ENCODE measurements at regions not wholly inside any gene's neighbourhood (a gene's known extent, or its start where the extent isn't known, plus 50 kb on each side); places are given as distances from the start of the nearest gene placed in this dataset.
"Not testable (repeated sequence)": the region's sequence is repeated elsewhere in the genome, so short reads cannot be mapped to it uniquely, and the experiment has no call there.

DNA sequence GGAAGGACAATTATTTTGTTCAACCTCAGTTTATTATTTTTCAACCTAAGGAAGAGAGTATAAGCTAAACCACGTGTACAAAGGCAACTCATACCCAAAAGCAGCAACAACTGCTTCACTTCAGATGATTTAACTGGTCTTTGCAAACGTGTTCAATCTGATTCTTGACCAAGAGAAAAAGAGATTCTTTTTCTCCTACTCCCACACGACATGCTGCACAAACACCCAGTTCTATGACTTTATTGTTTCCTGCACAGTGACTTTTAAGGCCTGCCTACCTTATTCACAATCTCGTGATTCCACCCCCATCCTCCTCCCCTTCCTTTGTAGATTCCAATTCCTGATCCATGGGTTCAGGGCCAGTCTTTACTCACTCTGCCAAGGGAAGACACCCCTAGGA, 1394.8 kb upstream of the ZEB2 start:
- no peak for DNase-seq (ENCODE audit: low spot score)

DNA sequence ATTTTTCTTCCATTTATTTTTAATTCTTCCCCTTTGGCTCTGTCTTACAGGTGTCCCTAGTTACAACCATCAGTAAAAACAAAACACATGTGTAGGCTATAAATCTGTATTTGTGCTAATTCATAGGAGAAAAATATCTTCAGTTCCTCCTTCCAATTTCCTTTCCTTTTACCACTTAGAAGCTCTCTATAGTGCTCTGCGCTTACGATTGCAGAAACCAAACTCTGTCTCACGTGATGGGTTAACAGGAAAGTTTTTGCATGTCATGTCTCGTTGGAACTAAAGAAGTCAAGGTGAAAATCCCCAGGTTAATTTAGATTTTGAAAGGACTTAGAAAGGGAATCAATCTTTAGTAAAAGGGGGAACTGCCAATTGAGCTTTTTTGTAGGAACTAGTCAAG, 1390.5 kb upstream of the ZEB2 start:
- DNase-seq (ENCODE audit: low spot score) = no peak

DNA sequence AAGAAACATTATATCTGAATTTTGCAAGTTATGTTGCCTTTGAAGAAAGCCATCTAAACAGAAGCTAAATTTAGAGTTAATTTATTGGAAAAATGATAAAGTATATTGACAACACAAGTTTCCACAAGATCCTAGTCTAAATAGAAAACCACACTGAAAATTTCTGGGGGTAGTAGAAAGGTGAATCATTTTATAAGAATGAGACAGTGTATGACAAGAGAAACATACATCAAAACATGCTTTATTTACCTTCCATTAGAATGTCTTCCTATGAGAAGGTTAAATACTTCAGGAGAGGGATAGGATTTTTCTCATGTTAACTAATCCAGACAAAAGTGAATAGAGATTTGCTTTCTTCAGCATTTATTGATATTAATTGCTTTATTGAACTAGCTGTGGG, 1389.8 kb upstream of the ZEB2 start:
- DNase-seq (ENCODE audit: low spot score) = no peak

DNA sequence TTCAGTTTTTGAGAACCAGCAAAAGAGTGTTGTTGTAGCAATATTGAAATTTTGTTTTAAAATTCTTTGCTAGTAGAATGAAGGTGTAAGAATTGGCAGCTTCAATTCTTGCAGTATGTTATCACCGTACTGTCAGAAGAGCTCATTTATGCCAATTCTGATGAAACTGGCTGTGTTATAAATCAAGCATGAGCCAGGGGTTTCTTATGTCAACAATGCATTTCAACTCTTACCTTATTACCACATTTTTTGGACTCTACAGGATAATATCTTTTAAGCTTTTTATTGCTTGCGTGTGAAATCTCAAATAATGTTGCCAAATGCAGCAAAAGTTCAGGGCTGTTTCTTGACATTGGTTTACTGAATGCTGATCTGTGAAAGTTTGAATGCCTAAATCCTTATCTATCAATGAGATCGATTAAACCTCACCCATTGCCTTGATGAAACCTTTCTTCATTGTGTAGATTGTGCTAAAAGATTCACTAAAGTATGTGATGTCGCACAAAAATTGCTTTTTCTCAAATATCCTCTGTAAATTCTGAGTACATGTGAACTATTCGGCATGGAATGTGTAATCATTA, 1389.3 kb upstream of the ZEB2 start:
- no peak for DNase-seq (ENCODE audit: low spot score)

DNA sequence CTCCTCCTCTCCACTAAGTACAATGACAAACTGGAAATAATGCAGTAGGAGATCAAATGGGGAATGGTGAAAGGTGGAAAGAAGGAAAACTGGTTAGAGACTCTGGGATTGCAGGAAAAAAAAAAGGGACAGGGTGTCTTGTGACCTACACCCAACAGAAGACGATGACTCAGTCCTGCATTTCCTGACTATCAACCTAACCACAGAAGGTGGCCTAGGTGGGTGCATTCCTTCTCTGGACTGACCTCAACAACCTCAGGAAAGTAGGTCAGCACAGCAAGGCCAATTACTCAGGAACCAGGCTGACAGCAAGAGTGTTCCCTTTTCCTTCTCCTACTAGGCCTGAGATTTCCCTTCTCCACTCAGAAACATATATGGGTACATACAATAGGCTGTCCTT, 1386.4 kb upstream of the ZEB2 start:
- DNase-seq (ENCODE audit: low spot score) = no peak

DNA sequence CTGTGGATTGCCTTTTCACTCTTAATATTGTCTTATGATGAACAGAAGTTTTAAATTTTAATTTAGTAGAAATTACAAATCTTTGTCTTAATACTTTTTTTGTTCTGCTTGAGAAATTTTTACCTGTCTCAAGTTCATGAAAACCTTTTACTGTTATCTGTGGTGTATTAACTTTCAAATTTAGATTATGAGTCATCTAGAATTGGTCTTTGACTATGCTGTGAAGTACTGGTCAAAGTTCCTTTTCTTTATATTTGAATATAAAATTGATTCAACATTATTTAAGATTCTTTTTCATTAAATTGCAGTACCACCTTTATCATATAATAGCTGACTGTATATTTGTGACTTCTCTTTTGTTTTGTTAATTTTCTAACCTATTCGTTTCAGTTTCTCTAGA, 1385.5 kb upstream of the ZEB2 start:
- no peak for DNase-seq (ENCODE audit: low spot score)

DNA sequence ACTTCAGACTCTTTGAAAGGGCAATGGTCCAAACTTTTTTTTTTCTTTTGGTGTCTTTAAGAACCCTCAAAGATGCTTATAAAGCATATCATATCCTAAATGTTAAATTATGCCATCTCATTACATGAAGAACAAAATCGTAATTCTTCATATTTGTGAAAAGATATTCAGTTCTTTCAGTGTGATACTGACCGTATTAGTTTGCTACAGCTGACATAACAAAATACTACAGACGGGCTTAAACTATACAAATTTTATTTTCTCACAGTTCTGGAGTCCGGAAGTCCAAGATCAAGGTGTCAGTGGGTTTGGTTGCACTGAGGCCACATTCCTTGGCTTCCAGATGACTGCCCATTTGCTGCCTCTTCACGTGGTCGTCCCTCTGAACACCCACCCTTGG, 1377.2 kb upstream of the ZEB2 start:
- DNase-seq (ENCODE audit: low spot score) = no peak

DNA sequence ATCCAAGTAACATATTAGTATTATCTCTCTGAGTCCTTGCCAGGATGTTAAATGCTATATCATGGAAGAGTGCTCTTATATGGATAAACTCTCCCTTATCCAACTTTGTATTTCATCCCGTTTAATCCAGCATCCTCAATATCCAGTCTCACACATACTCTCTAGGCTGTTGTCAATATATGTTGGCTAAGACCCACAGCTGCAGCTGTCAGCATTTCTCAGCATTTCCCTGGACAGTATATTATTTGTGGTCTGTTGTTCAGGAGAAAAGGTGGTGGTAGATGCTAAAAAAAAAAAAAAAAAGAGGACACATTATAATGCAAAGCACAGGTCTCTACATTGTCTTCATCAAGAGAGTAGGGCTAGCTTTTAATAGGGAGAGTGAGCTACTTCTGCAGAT, 1368.0 kb upstream of the ZEB2 start:
- DNase-seq (ENCODE audit: low spot score) = no peak

DNA sequence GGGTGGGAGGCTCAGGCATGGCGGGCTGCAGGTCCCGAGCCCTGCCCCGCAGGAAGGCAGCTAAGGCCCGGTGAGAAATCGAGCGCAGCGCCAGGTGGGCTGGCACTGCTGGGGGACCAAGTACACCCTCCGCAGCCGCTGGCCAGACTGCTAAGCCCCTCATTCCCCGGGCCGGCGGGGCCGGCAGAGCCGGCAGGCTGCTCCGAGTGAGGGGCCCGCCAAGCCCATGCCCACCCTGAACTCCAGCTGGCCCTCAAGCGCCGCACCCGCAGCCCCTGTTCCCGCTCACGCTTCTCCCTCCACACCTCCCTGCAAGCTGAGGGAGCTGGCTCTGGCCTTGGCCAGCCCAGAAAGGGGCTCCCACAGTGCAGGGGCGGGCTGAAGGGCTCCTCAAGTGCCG, 1361.1 kb upstream of the ZEB2 start:
- not testable (repeated sequence) for DNase-seq (ENCODE audit: low spot score)

DNA sequence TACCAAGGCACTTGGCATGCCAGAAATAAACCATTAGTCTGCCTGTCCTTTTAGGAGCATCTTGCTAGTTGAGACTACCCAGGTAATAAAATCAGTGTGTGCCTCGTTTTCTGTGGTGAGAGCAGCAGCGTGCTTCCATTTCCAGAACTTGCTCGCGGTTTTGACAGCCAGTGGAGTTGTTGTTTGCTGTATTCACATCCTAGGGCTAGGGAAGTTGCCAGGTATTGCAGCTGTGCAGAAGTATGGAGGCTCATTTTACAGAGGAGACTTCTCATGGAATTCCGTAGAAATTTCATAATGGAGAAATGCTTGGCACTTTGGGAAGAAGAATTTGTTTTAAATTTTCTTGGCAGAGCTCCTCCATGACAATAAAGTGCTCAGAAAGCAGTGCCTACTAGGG, 1355.1 kb upstream of the ZEB2 start:
- no peak for DNase-seq (ENCODE audit: low spot score)

DNA sequence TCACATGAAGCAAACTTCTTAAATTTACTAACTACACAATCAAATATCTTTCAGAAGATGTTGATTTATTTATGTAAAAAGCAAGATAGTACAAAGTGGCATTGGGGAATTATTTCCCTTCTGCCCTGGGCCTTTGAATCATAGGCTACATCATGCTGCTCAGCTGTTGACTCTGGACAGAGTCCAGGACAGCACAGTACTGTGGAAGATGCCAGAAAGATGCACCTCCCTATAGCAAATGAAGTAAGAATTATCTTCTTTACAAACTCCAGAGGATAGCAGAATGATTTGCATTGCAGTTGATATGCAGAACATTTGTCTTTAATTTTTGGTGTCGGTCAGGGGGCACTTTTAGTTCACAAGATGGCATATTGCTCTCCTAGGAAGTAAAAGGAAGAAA, 1354.5 kb upstream of the ZEB2 start:
- peak; percentile 27 for DNase-seq (ENCODE audit: low spot score)

DNA sequence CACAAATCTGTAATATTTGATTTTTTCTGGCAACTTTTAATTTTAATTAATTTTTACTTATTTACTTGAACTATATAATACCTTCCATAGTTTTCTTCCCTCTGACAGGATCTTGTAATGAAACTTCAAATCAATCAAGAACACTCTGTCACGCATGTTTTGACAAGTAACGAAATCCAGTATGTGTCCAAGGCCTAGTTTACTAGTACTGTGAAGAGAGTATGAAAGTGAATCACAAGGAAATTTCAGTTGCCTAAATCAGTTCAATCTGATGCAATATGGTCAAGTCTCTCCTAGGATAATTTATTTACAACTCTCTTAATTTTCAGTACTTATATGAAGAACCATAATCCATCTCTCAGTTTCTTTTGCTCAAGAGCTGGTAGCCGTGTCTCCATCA, 1344.6 kb upstream of the ZEB2 start:
- no peak for DNase-seq (ENCODE audit: low spot score)

DNA sequence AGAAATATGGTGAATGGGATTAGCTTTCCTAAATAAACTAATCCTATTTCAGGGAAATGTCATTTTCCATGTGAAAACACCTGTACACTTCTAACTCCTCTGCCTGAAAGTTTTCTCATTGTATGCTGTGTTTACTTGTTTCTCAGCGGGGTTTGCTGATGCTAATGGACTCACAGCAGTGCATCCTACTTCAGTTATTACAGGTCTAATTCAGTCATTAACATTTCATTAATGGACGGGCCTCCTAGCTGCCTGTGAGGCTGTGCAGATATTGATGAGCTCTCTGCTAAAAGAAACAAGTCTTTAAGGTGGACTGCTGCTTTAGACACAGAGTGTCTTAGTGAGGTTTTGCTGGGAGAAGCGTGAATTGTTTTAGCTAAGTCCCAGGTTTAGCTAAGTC, 1342.0 kb upstream of the ZEB2 start:
- no peak for DNase-seq (ENCODE audit: low spot score)

DNA sequence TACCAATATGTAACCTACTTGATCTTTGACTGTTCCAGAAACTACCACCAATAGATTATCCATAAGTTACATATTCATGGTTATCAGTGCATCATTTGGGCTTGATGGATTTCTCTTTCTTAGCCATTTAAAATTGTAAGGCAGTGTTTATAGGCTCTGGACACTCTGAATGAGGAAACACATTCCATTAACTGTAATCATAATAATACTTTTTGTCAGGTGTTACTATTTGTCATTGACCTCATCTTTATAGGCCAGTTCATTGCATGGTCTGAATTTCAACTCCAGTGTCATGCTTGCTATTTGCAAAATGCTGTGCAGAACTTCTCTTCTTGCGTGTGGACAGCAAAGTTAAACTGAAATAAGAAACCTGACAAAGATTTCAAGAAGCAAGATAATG, 1340.2 kb upstream of the ZEB2 start:
- DNase-seq (ENCODE audit: low spot score) = no peak

DNA sequence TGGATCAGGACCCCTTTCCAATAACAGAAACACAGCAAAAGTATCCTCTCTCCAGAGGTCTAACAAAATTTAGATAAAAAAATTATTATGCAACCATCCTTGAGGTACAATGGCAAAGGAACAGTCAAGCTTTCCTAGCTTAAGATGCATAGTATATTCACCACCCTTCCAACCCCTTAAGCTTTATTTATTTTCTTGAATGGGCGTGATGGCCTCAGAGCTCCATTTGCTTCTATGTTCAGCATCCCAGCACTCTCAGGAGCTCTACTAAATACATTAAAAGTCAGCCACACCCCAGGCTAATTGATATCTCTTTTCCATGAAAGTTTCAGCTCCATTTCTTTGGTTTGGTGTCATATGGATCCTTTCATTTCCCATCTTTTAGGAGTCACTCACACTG, 1335.2 kb upstream of the ZEB2 start:
- no peak for DNase-seq (ENCODE audit: low spot score)

DNA sequence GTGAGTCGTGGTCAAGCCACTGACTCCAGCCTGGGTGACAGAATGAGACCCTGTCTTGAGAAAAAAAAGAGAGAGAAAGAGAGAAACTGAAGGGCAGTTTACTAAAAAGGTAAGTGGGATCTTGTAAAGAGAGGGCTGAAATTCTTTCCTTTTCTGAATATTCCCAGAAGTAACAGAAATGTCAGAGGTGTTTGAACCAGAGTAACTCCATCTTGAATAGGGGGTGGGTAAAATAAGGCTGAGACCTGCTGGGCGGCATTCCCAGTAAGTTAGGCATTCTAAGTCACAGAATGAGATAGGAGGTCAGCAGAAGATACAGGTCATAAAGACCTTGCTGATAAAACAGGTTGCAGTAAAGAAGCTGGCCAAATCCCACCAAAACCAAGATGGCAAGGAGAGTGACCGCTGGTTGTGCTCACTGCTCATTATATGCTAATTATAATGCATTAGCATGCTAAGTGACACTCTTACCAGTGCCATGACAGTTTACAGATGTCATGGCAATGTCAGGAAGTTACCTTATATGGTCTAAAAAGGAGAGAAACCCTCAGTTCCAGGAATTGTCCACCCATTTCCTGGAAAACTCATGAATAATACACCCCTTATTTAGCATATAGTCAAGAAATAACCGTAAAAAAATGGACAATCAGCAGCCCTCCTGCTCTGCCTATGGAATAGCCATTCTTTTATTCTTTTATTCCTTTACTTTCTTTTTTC, 1334.3 kb upstream of the ZEB2 start:
- no peak for DNase-seq (ENCODE audit: low spot score)

DNA sequence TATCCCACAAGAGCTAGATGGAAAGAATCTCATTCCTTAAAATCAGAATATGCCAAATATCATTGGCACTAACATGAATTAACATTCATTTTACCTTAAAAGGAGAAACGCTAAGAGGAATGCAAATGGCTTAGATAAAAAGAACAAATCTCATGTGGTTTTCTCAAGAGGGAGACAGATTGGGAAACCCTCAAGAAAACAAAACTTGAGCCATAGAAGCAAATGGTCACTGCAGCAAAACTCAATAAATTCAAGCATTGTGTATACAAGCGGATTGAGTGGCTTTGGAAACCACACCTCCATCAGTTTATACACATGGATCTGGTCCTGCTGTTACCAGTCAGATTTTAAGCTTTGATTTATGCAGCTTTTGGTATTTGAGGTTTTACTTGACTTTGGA, 1331.8 kb upstream of the ZEB2 start:
- no peak for DNase-seq (ENCODE audit: low spot score)

DNA sequence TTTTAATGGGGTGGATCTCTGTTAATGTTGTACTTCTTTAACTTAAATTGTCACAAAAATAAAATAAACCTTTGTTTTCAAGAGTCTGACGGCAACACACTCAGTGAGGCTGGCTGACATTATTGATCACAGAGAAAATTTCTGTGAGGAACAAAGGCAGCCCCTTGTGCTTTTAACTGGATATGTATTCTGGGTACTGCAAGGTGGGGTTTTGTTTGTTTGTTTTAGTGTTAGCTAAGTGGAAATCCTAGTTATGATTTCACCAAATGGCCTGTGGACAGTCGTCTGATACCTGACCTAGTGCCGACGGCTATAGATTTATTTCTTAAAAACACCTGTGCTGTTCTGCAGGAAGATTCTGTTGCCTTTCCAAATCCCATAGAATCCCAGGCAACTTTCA, 1329.5 kb upstream of the ZEB2 start:
- no peak for DNase-seq (ENCODE audit: low spot score)

DNA sequence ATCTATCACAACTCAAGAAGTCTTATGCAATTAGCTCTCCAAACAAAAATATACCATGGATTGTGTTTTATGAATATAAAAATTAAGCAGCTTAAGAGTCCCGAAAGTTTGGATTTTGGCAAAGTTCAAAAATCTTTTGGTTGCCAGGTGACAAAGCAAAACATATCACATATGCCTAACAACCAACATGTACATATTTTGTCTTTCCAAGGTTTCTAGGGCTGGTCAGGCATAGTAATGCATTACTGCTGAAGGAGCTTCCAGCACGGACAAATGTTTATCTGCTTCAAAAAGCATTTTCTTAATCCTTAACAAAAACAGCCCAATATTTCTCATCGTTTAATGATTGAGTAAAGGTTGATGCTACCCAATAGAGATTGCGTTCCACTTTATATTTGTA, 1327.1 kb upstream of the ZEB2 start:
- DNase-seq (ENCODE audit: low spot score) = no peak

DNA sequence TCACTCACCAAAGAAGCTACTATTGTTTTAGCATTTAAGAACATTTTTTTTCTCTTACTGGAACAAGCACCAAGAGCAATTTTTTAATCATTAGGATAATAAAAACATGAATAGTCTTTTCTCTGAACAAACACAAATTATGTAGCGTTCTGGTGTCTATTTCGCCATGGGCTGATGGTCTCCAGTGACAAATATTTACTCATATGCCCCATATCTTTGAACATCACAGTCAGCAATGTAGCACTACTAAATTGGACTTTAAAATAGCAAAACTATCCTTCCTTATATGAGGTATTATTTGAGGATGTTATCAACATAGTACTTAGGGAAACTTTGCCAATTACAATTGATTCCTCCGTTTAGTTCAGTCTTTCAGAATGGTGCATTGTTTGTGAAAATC, 1326.0 kb upstream of the ZEB2 start:
- DNase-seq (ENCODE audit: low spot score) = no peak

DNA sequence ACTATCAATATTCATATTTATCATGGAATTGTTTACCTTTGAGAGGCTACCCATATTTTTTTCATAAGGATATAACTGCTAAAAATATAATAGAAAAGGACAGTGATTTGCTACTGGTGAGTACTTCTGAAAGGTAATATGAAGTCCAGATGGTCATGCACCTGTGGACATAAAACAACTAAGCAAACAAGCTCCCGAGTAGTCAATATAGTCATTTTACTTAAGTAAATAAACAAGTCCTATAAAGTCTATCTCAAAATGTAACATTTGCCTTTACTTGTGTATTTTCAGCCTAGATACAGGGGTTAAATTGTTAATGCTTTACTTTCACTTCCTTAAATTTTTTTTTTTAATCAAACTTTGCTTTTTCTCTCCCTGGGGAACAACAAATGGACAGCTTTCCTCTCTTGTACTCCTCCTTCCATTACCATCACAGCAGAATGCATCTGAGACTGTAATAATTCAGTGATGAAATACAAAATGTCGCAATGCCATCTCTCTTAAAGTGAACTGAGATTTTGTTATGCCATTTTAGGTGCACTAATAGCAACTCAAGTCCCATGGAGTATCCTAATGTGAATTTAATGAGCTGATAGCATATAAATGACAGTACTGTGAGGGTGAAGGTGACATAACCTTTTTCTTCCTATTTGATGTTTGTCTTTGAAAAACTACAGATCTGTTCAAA, 1325.4 kb upstream of the ZEB2 start:
- no peak for DNase-seq (ENCODE audit: low spot score)

DNA sequence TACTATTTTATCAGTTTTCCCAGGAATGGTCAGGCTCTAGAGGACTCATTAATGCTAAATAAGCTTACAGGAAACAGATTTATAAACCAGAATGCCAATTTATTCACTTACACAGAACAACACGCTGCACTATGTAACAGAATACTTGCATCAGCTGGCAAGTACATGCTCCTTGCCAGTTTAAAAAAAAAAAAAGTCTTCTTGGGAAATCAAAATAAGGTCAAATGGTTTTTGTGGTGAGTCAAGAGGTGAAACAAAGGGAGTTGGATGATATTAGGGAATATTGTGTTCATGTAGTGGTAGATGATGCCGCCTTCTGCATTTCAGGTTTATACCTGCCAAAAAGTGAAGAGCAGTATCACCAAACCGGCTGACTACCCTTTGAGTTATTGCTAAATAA, 1322.1 kb upstream of the ZEB2 start:
- no peak for DNase-seq (ENCODE audit: low spot score)

DNA sequence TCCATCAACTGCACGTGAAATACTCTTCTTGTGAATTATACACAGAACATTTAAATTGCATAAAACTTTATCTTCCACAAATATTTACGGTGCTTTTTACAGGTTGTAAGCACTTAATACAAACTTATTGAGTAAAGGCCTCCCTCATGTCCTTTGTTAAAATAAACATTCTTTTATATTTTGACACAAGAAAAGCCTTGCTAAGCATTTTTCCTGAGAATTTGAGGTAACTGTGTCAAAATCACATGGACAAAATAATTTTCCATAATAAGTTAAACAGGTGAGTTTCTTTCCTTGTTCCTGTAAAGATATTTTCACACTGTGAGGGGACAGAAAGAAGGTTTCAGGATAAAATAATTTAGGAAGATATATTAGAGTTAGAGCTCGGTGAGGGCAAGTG, 1317.1 kb upstream of the ZEB2 start:
- no peak for DNase-seq (ENCODE audit: low spot score)

DNA sequence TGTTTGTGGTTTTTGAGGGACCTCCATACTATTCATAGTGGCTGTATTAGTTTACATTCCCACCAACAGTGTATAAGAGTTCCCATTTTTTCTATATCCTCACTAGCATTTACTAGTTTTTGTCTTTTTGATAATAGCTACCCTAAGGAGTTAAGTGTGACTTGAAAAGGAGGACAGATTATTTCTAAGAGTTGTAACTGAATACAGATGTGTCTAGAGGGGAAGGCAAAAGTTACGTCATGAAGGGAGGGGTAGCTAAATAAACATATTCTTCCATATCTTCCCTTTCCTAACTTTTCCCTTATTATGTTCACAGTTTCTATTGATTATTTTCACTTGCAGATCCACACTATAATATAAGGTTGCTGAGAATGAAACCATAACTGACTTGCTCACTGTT, 1315.7 kb upstream of the ZEB2 start:
- no peak for DNase-seq (ENCODE audit: low spot score)

Data from GM03348 (cell line).